GM23248 (cell line): ENCODE measurements at regions not wholly inside any gene's neighbourhood (a gene's known extent, or its start where the extent isn't known, plus 50 kb on each side); places are given as distances from the start of the nearest gene placed in this dataset.

Source experiments
- EZH2 ChIP-seq: fragments of 200-600 bp; sonication (generic); IDR thresholded peaks from 2 replicates; pipeline ENCODE4 v1.6.1; 2018; ENCODE audit warnings: antibody characterized with exemption, mild to moderate bottlenecking; ENCODE audit not compliant: insufficient read depth, poor library complexity, severe bottlenecking
- EZH2phosphoT487 ChIP-seq: fragments of 200-600 bp; sonication (generic); IDR thresholded peaks from 2 replicates; pipeline ENCODE4 v1.6.1; 2018; ENCODE audit warnings: antibody characterized with exemption, moderate library complexity, mild to moderate bottlenecking, low read depth; ENCODE audit not compliant: insufficient read depth

DNA sequence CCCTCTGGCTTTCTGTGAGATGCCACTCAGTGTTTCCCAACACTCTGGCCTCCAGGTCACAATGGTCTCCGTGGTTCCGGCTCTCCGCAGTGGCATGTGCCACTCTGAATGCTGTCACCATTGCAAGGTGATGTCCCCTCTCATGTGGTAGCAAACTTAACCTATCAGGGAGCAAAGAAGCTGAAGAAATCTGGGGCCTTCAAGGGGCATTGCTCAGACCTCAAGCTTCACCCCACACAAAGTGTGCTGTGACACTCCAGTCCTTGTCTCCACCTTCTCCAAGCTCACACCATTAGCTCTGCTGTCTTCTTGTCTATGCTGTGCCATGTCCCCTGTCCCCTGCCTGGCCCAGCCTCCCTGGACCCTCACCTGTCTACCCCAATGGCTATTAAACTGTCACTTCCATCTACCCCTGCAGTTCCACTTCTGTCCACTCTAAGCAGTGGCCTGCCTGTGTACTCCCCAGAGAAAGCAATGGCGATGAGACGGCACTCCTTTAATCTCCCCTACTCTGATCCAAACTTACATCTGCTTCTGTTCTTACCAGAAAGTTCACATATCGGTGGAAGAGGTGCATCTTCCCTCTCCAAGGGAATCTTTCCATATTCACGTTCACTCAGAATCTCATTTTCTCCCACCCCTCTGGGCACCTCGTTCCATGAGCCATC lies 93.7 kb downstream of the DHRS2 start:
- TF ChIP-seq EZH2 = no peak
- TF ChIP-seq EZH2phosphoT487 = no peak
